ENCODE measurements at regions not wholly inside any gene's neighbourhood (a gene's known extent, or its start where the extent isn't known, plus 50 kb on each side); places are given as distances from the start of the nearest gene placed in this dataset.
"Not testable (repeated sequence)": the region's sequence is repeated elsewhere in the genome, so short reads cannot be mapped to it uniquely, and the experiment has no call there.

- no peak for DNase-seq
These were observed 52.8 kb upstream of the SRSF6 start for GRCh38 chr20:43404878-43405277.

GRCh38 chr20:43400882-43401281, 56.8 kb upstream of the SRSF6 start:
- DNase-seq: not testable (repeated sequence)

- no peak for DNase-seq
These were observed 58.9 kb upstream of the SRSF6 start for GRCh38 chr20:43398676-43399324.

- no peak for DNase-seq
These were observed 60.5 kb upstream of the SRSF6 start for GRCh38 chr20:43397147-43397546.

GRCh38 chr20:43393052-43393451, 64.6 kb upstream of the SRSF6 start:
- no peak for DNase-seq

GRCh38 chr20:43392561-43392960, 65.1 kb upstream of the SRSF6 start:
- DNase-seq: no peak

GRCh38 chr20:43389839-43390626, 67.7 kb upstream of the SRSF6 start:
- DNase-seq: peak in 4 of 56 donors; percentile 2 to 8 (median 4)

- DNase-seq: no peak
These were observed 68.5 kb upstream of the SRSF6 start for GRCh38 chr20:43389211-43389610.

GRCh38 chr20:43388268-43389002, 69.3 kb upstream of the SRSF6 start:
- peak in 31 of 56 donors; percentile 2 to 70 (median 18) for DNase-seq

- no peak for DNase-seq
These were observed 70.0 kb upstream of the SRSF6 start for GRCh38 chr20:43387737-43388136.

- DNase-seq: no peak
These were observed 70.8 kb upstream of the SRSF6 start for GRCh38 chr20:43386878-43387277.

GRCh38 chr20:43385914-43386313, 71.8 kb upstream of the SRSF6 start:
- DNase-seq: no peak

GRCh38 chr20:43384101-43384940, 73.4 kb upstream of the SRSF6 start:
- no peak for DNase-seq

- DNase-seq: no peak
These were observed 74.5 kb upstream of the SRSF6 start for GRCh38 chr20:43383026-43383795.

GRCh38 chr20:43382135-43382534, 75.6 kb upstream of the SRSF6 start:
- not testable (repeated sequence) for DNase-seq

- not testable (repeated sequence) for DNase-seq
These were observed 76.2 kb upstream of the SRSF6 start for GRCh38 chr20:43381533-43381932.

GRCh38 chr20:43379239-43379917, 78.3 kb upstream of the SRSF6 start:
- no peak for DNase-seq

GRCh38 chr20:43376831-43377230, 80.9 kb upstream of the SRSF6 start:
- no peak for DNase-seq

- DNase-seq: no peak
These were observed 82.1 kb upstream of the SRSF6 start for GRCh38 chr20:43375591-43375990.

GRCh38 chr20:43372051-43372450, 85.6 kb upstream of the SRSF6 start:
- peak in 1 of 56 donors; percentile 10 for DNase-seq
